HG02678 (cell line): ENCODE measurements at regions not wholly inside any gene's neighbourhood (a gene's known extent, or its start where the extent isn't known, plus 50 kb on each side); places are given as distances from the start of the nearest gene placed in this dataset.
A peak's percentile ranks its signal among the peaks of the same experiment; 100 is the strongest.
"Not testable (repeated sequence)": the region's sequence is repeated elsewhere in the genome, so short reads cannot be mapped to it uniquely, and the experiment has no call there.

Experiments
- ATAC-seq: cut with Tn5 transposase; IDR thresholded peaks from one replicate; pipeline ENCODE4 v1.9.1; 2021; ENCODE audit warnings: mild to moderate bottlenecking, moderate library complexity; ENCODE audit not compliant: unreplicated experiment

DNA sequence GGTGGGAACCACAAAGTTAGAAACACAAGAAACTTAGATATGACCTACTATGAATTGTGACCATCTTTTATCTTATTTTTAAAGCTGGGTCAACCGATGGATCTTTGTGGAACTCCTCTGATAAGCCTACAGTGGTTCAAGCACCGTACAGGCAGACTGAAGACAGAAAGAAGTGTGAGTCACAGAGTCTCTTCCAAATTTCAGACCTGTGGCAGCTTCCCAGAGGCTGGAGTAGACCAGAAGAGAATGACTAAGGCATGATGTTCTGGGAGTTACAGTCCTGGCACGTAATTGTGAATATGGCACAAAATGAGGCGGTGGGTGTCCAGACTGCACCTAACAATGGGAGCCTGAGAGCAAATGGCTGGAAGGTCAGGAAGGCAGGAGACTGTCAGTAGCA, 70.0 kb downstream of the LMO4 start:
- ATAC-seq: no peak

DNA sequence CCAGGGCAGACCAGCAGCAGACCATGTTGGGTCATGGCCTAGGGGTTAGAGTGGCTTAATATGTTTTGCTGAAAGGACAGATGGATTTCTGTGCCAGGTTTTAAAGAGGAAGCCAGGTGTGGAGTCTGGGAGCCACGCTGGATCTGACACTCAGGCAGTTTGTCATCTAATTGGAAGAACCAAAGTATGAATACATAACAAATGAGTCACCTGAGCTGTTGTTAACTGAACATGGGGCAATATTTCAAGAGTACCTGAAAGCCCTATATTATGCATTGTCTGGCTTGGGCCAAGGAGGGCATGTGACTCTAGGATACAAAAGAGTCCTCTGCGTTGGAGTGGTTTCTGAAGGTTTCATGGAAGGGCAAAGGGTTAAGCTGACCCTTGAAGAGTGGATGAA, 70.6 kb downstream of the LMO4 start:
- no peak for ATAC-seq

DNA sequence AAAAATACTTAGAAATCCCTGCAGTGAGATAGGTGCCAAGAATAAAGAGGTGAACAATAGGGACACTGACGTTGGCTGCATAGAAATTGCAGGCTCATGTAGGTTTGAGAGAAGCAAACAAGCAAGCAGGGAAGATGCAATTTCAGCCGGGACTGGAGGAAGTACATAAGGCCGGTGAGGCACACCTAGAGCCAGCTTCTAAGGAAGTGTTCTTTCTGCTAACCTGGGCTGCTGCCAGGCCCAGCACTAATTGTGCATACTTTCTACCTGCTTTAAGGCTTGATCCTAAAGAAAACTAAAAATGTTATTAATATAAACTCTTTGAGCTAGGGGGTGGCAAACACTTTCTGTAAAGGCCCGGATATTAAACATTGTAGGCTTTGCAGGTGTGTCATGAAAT, 71.0 kb downstream of the LMO4 start:
- no peak for ATAC-seq

DNA sequence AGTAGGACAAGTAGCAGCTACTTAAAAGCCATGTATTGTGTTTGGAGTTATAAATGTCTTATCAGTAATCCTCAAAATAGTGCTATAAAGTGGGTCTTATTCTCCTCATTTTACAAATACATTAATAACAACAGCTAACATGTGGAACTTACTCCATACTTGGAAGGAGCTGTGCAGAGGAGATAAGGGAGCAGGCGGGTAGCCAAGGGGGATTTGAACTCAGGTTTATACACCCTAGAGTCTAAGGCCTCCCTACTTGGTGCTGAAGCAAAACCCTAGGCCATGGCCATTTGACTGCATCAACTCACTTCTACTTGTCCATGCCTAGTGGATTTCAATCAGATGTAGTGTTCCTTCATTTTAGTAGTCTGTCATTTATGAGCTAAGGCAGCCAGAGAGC, 72.1 kb downstream of the LMO4 start:
- ATAC-seq: no peak

DNA sequence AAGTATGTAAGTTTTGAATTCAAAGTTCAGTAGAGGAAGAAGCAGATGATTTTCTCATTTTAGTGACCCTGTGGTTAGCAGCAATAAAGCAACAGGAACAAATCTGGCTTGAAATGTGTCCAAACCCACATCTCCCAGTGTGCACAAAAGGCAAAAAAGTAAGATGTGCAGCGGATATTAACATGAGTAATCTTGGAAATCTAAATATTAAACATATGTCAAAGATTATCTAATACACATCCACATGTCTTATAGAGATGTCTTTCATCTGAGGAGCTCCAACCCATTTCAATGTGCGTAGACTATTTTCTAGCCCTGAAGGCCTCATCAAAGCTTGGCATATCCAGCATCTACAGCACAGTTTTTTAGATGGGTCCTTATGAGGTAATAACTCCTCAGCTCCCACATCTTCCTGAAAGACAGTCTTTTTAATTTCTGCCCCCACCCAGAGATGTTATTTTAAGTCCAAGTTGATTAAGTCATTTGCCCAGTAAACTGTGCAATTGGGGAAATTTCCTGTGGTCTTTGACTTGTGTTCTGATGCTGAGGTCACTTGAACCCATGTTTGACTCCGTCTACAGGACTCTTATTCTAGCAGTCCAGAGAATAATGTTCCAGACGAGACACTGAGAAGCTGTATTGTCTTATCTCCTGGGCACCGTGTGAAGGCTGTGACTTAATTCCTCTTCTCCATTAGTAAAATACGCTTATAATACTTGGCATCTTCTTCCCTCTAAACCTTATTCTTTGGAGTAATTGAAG, 73.7 kb downstream of the LMO4 start:
- no peak for ATAC-seq

DNA sequence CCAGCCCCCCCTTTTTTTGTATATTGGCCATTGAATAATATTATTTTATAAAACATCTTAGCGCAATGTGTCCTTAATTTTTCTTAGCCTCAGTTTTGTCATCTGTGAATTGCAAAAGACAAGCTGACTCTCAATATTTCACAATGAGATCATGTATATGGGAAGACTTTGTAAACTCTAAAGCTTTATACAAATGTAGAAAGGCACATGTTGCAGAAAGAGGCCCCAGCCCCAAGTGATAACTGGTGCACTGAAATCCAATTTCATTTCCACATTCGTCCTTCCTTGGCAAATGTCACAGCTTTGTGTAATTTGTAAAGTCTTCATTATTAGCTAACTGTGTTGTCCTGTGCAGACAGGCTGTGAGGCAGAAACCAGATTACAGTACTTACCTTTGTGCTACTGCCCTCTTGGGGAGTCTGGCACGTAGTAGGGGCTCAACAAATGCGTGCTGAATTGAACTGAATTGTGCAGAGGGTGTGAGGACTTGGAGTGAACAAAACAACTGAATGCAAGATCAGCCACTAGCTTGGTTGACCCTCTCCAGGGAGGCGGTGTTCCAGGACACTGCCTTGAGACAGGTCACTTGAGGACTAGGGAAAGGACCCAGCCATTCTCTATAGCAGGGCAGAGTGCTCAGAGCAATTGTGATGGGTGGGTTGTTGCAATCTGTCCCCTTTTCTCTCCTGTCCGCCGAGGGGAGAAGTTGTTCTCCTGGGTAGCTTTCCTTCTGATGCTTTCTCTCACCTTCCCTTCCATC, 74.6 kb downstream of the LMO4 start:
- no peak for ATAC-seq

DNA sequence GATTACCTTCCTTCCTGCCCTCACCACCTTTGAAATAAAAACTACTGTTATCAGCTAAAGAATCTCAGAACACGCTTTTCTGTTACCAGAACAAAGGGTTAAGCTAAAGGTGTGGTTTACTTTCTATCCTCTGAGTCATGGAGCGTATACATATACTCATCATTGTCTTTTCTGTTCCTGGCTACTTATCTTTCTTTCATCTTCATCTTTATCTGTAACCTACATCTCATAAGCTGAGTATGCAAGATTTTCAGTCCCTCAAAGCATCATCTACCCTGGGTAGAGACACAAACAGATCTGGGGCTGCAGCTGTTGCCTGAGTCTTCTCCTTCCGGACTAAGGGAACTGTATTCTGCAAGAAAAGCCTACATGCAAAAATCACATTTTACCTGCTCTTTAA, 75.6 kb downstream of the LMO4 start:
- no peak for ATAC-seq

DNA sequence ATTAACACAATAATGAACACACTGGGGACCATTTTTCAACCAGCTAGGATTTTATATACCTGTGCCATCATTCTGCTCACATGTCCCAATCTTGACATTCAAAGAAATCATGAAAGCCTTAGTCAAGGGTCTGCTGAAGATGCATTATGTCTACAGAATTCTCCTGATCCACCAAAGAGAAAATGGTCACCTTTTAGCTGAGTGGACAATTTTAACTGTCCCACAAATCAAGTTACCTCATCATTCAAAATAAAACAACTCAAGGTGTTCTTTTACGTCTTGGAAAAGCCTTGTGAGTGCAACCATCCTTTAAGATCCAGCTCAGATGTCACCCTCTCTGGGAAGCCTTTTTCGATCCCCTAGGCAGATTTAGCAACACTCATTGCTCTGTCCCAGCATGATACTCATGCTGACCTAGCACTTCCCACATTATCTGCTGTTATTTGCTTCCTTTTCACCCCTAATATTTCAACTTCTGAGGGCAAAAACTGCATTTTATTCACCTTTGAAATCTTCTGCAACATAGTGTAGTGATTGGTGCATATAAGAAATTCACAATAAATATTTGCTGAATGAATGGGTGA, 80.1 kb downstream of the LMO4 start:
- no peak for ATAC-seq

DNA sequence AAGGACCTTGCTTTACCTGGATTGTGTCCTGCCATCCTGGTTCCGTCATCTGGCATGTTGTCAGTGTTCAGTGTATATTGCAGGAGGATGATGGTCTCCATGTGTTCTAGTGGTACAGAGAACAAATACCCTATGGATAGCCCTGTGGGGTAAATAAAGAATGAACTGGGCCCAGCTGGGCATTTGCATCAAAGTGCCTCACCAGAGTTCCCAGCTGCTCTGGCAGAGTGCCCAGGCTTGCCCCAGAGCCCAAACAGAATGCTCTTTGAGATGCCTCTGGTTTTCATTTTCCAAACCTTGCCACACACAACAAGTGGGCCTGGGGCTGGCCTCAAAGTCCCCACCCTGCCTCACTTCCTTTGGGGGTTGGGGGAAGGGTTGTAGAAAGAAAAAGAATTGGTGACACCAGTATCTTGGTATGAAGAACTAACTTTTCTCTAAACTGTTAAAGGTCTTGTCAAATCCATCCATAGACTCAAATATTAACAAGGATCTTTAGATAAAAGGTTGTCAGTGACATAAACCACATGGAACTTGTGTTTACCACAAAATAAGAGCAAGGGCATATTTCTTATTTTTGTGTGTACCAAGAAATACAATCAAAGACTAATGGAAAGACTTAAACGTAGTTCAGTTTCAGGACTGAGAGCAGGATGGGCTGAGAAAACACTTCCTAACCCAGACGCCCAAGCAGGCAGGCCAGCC, 82.2 kb downstream of the LMO4 start:
- ATAC-seq: peak; percentile 56

DNA sequence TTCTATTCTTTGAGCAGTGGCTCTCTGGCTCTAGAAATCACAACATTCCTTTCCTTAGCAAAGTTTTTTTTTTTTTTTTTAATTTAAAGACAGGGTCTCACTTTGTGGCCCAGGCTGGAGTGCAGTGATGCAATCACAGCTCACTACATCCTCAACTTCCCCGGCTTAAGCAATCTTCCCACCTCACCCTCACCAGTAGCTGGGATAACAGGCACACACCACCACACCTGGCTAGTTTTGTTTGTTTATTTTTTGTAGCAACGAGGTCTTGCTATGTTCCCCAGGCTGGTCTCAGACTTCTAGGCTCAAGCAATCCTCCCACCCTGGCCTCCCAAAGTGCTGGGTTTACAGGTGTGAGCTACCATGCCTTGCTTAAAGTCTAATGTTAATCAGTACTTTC, 85.2 kb downstream of the LMO4 start:
- ATAC-seq: not testable (repeated sequence)

DNA sequence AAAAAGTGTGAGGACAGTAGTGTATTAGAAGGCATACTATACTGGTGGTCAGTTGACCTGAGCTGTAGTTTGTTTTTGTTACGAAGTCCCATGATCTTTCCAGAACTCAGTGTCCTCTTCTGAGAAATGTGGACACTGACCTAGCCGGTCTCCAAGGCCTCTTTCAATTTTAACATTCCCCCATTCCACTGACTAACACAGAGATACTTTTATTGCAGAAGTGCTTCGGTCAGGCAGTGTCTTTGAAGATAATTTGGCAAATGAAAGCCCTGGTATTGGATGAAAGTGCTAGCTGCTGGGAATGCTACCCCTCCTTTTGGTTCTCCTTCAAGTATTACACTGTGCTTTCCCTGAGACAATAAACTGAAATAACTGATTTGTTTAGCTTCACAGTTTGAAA, 89.4 kb downstream of the LMO4 start:
- ATAC-seq: no peak

DNA sequence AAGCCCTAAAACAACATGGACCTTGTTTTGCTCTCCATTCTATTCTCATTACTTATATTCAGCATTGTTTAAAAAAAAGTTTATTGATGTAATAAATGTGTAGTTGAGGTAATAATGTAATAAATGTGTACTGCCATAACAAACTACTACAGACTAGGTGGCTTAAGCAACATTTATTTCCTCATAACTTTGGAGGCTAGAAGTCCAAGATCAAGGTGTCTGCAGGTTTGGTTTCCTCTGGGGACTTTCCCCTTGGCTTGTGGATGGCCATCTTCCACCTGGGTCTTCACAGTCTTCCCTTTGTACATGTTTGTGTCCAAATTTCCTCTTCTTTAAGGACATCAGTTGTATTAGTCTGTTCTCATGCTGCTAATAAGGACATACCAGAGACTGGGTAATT, 93.1 kb downstream of the LMO4 start:
- no peak for ATAC-seq

DNA sequence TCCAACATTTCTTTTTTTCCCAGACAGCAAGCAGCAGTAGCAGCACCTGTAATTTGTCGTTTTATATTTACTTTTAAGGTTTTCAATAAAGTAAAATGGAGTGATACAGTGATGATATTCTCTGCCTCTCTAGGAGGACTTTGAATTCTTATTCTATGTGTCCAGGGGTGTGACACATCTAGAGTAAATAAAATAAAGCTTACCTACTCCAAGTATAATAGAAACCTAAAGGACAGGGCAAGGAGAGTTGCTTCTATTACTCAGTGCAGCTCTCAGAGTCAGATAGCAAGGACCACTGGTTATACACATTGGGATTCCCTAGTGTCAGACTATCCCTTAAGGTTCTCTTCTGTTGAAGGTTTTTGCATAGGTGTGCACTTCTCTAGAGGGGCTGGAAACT, 95.9 kb downstream of the LMO4 start:
- no peak for ATAC-seq

DNA sequence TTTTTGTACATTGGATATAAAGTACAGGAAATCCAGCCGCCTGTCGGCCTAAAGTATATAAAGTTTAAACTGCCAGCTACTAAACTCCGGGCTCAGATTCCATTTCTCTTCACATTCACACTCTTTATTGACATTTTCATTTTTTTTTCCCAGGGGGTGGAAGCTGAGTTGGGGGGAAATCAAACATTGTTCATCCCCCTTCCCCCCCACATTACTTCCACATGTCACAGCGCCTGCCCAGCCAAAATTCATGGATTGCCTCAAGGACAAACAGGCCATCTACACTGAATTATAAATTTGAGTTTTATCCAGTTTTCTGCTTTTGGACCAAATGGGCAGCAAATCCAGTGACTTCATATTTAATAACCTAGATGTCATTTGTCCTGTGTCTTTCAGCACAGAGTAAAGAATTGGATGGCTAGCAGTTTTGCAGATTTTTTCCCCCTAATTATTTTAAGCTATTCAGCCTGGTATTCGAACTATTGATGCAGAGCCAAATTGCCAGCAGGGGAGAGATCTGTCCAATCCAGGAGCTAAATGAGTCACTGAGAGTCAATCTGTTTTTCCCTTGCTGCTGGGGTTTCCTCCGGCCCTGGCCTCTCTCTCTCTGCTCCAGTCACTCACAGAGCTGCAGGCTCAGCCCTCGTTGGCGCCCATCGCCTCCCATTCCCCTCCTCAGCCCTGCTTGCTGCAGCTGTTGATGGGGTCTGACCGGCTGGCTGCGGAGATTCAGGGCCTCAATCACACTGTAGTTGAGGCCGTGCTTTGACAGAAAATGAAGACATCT, 98.0 kb downstream of the LMO4 start:
- ATAC-seq: no peak

DNA sequence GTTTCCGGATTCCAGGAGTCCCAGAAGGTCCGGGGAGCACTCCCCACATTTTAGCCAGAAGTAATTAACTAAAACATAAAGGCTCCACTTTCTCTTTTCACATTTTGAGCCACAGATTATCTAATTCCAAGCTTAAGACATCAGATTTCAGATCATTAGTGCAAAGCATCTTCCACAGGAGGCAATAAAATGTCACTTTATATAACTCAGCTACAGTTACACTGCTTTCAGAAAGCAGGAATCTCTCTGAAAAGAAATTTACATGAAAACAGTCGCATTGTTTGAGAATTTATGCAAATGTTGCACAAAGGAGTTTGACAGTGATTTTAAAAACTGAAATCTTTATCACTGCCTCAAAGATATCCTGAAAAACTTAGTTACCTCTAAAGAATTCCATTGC, 99.7 kb downstream of the LMO4 start:
- ATAC-seq: no peak

DNA sequence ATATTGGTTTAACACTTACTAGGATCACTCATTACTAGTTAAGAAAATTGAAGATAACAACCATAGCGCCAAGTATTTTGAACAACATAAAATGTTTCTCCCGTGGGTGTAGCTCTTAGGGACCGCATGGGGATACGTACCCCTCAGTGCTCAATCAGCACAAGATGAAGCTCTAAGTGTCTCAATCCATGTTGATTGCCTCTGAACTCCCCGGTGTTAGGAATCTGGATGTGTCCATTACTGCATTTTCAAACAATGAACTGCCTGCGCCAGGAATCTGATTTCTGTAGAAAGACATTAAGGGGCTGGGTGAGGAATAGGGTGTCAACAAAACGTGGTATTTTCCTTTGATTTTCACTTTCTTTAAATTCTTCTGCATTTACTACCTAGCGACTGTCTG, 100.2 kb downstream of the LMO4 start:
- ATAC-seq: no peak

DNA sequence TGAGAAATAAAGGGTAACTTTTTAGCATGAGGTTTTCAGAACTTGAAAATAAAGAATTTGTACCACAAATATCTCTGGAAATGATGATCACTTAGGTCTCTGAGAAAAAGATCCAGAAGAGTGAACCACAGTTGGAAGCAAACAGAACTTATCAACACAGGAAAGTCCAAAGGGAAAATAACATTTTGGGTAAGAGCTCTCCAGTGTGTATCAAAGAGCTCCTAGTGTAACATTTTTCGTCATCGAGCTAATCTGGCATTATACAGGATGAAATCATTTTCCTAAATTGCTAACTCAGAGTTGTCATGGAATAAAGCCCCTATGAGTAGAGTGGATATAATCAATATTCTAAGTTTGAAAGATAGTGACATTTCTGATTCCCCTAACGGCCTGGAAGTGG, 104.0 kb downstream of the LMO4 start:
- no peak for ATAC-seq

DNA sequence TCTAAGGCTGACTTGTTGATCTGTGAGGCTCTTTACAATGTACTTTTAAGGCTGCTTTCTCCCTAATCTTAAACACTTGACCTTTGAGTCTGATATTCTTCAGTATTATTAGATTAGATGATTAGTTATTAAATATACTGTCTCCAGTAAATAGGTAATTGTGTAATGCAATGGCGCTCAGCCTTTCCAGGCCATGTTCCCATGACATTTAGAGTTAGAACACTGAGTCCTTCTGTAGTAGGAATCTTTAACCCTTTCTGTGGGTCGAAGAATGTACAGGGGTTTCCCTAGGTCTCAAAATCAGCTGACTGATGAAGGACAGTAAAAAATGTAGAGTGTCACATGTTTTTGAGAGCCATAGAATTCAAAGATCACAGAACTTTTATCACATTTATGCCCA, 104.4 kb downstream of the LMO4 start:
- ATAC-seq: not testable (repeated sequence)

DNA sequence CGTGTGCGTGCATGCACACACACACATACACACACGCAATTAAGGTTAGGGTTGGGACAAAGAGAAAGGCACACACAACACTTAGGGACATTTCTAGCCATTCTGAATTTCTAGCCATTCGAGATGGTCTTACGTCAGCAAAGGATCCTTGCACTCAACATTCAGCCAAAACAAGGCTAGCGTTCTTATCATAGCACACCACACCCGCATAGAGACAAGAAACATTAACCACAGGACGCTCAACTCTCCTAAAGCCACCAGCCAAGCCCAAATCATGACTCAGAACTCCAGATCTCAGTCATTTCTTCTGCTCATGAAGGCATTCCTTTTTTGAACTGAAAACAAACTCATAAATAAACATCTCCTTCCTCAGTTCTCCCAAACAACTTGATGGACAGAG, 106.8 kb downstream of the LMO4 start:
- ATAC-seq: peak; percentile 42

DNA sequence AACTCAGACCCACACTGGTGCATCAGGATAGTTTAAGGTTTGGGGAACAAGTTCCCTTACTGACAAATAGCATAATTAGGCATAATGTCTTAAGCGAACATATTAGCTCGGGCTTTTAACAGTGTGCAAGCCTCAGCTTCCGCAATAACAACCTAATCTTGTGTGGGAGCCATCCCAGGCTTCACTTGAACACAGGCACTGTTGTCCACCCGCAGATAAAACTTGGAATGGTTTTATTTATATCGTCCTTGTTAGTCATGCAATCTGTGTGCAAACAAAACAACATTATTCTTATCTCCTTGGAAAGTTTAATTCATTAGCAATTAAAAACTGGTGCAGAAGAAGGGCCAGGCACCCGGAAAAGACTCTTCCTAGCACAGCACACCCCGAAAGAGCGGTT, 107.4 kb downstream of the LMO4 start:
- not testable (repeated sequence) for ATAC-seq

DNA sequence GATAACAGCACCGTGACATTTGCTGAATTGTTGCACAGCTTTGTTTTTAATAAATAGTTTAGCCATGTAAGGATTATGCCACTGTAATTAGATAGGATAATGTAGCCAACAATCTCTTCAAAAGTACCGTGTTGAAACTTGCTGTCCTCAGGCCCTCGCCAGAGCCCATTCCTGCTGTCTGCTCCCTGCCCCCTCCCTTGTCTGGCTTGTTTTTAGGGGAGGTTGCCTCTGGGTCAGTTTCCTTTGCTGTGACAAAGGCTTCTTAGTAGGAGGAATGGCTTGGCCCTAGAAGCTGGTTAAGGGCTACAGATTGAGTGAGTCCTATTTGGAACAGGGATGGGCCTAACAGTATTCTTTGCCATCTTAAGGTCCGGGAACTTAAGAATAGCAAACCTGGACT, 107.9 kb downstream of the LMO4 start:
- no peak for ATAC-seq
